Left renal pelvis (tissue), 4 donors: ENCODE measurements at regions not wholly inside any gene's neighbourhood (a gene's known extent, or its start where the extent isn't known, plus 50 kb on each side); places are given as distances from the start of the nearest gene placed in this dataset.
"Not testable (repeated sequence)": the region's sequence is repeated elsewhere in the genome, so short reads cannot be mapped to it uniquely, and the experiment has no call there.

Experiments used
- DNase-seq, 4 donors: peaks; one replicate each; pipeline ENCODE4 v3.0.0-alpha.2; 2013; ENCODE audit warnings: low read depth in 4 of 4, low spot score in 3 of 4

- no peak for DNase-seq
Observed at GRCh38 chr13:106107061-106107460, 428.4 kb downstream of the EFNB2 start.

GRCh38 chr13:106105153-106105552, 430.3 kb downstream of the EFNB2 start:
- DNase-seq: no peak

- DNase-seq: no peak
Observed at GRCh38 chr13:106104281-106104901, 431.1 kb downstream of the EFNB2 start.

GRCh38 chr13:106103779-106104178, 431.7 kb downstream of the EFNB2 start:
- no peak for DNase-seq

GRCh38 chr13:106102786-106103185, 432.7 kb downstream of the EFNB2 start:
- DNase-seq: no peak

- DNase-seq: no peak
Observed at GRCh38 chr13:106101201-106101600, 434.3 kb downstream of the EFNB2 start.

GRCh38 chr13:106100171-106100919, 435.1 kb downstream of the EFNB2 start:
- no peak for DNase-seq

GRCh38 chr13:106099765-106100164, 435.7 kb downstream of the EFNB2 start:
- DNase-seq: no peak

GRCh38 chr13:106098778-106099177, 436.7 kb downstream of the EFNB2 start:
- DNase-seq: no peak

- DNase-seq: no peak
Observed at GRCh38 chr13:106096661-106097092, 438.8 kb downstream of the EFNB2 start.

- no peak for DNase-seq
Observed at GRCh38 chr13:106095919-106096318, 439.5 kb downstream of the EFNB2 start.

- DNase-seq: no peak
Observed at GRCh38 chr13:106095406-106095805, 440.1 kb downstream of the EFNB2 start.

- DNase-seq: no peak
Observed at GRCh38 chr13:106090001-106090400, 445.5 kb downstream of the EFNB2 start.

GRCh38 chr13:106089261-106089980, 446.0 kb downstream of the EFNB2 start:
- no peak for DNase-seq

- DNase-seq: peak in 2 of 4 donors; percentile 7 to 10
Observed at GRCh38 chr13:106088085-106088484, 447.4 kb downstream of the EFNB2 start.

GRCh38 chr13:106087201-106087600, 448.3 kb downstream of the EFNB2 start:
- DNase-seq: no peak

- DNase-seq: no peak
Observed at GRCh38 chr13:106083620-106084350, 451.7 kb downstream of the EFNB2 start.

- not testable (repeated sequence) for DNase-seq
Observed at GRCh38 chr13:106081221-106081620, 454.2 kb downstream of the EFNB2 start.

GRCh38 chr13:106078191-106078590, 457.3 kb downstream of the EFNB2 start:
- no peak for DNase-seq

GRCh38 chr13:106077017-106077416, 458.4 kb downstream of the EFNB2 start:
- no peak for DNase-seq

- DNase-seq: no peak
Observed at GRCh38 chr13:106072014-106072413, 463.4 kb downstream of the EFNB2 start.
